ENCODE measurements at regions not wholly inside any gene's neighbourhood (a gene's known extent, or its start where the extent isn't known, plus 50 kb on each side); places are given as distances from the start of the nearest gene placed in this dataset.

GRCh38 chr15:95839367-95839782, 491.1 kb upstream of the NR2F2 start:
- Histone ChIP-seq H3K36me3 (no peaks in the 10 kb centered on the region), H3K27me3 (no peaks in the 10 kb centered on the region), H3K9me3 (no peaks in the 10 kb centered on the region), H3K4me3 (no peak overlapping the region), H3K4me1 (no peaks in the 10 kb centered on the region), H3K27ac (peak overlapping the region in 1 of 2 donors; percentile 40)
- intact Hi-C loops (cut with DNase I; ENCODE audit: low total_unique reads), result no loop called here
- DNase-seq, result no peak
- TF ChIP-seq CTCF (IDR thresholded peaks at IDR 0.05) (no peak), POLR2A (IDR thresholded peaks at IDR 0.05) (no peak)

- H3K27ac ChIP-seq, result peak overlapping the region; percentile 36 to 65
- intact Hi-C loops (cut with DNase I; ENCODE audit: low total_unique reads), result no loop called here
- TF ChIP-seq CTCF (IDR thresholded peaks at IDR 0.05) (no peak), POLR2A (IDR thresholded peaks at IDR 0.05) (no peak)
Measured at GRCh38 chr15:95840004-95840403, 490.5 kb upstream of the NR2F2 start.

GRCh38 chr15:95840855-95841254, 489.6 kb upstream of the NR2F2 start:
- intact Hi-C loops (cut with DNase I; ENCODE audit: low total_unique reads), result no loop called here
- Histone ChIP-seq H3K9me3 (no peaks in the 10 kb centered on the region), H3K27me3 (no peaks in the 10 kb centered on the region), H3K4me1 (no peaks in the 10 kb centered on the region), H3K27ac (peak overlapping the region; percentile 36 to 65), H3K4me3 (no peak overlapping the region), H3K36me3 (no peaks in the 10 kb centered on the region)
- DNase-seq, result no peak
- TF ChIP-seq CTCF (IDR thresholded peaks at IDR 0.05) (no peak), POLR2A (IDR thresholded peaks at IDR 0.05) (no peak)

More at GRCh38 chr15:95840004-95840403, 490.5 kb upstream of the NR2F2 start:
- DNase-seq, result peak; percentile 41 to 64
- Histone ChIP-seq H3K4me3 (no peak overlapping the region), H3K4me1 (no peaks in the 10 kb centered on the region), H3K9me3 (no peaks in the 10 kb centered on the region), H3K36me3 (no peaks in the 10 kb centered on the region), H3K27me3 (no peaks in the 10 kb centered on the region)

- H3K4me3 ChIP-seq, result no peak overlapping the region
- TF ChIP-seq CTCF (IDR thresholded peaks at IDR 0.05), result no peak
- no peak for TF ChIP-seq POLR2A (IDR thresholded peaks at IDR 0.05)
- H3K4me1 ChIP-seq, result no peaks in the 10 kb centered on the region
- intact Hi-C loops (cut with DNase I; ENCODE audit: low total_unique reads), result no loop called here
- H3K27me3 ChIP-seq, result no peaks in the 10 kb centered on the region
- H3K9me3 ChIP-seq, result no peaks in the 10 kb centered on the region
- no peaks in the 10 kb centered on the region for H3K36me3 ChIP-seq
- peak overlapping the region in 1 of 2 donors; percentile 57 for H3K27ac ChIP-seq
- DNase-seq, result no peak
Measured at GRCh38 chr15:95842576-95842975, 487.9 kb upstream of the NR2F2 start.

- intact Hi-C loops (cut with DNase I; ENCODE audit: low total_unique reads), result no loop called here
- no peaks in the 10 kb centered on the region for H3K9me3 ChIP-seq
- H3K27me3 ChIP-seq, result no peaks in the 10 kb centered on the region
- DNase-seq, result peak in 1 of 2 donors; percentile 30
- H3K4me3 ChIP-seq, result no peak overlapping the region
- TF ChIP-seq POLR2A (IDR thresholded peaks at IDR 0.05), result no peak
- no peak for TF ChIP-seq CTCF (IDR thresholded peaks at IDR 0.05)
- H3K36me3 ChIP-seq, result no peaks in the 10 kb centered on the region
- no peaks in the 10 kb centered on the region for H3K4me1 ChIP-seq
- H3K27ac ChIP-seq, result peak overlapping the region; percentile 26 to 57
Measured at GRCh38 chr15:95843241-95843910, 487.1 kb upstream of the NR2F2 start.

All from uterus (tissue), 3 donors.